WTC11 (cell line): ENCODE measurements at regions not wholly inside any gene's neighbourhood (a gene's known extent, or its start where the extent isn't known, plus 50 kb on each side); places are given as distances from the start of the nearest gene placed in this dataset.

Source experiments
- ATF6 ChIP-seq: sonication (generic); formaldehyde crosslinking; IDR thresholded peaks from 2 replicates; pipeline ENCODE4 v1.8.1; 2023; ENCODE audit warnings: mild to moderate bottlenecking, missing genetic modification reagents
- CTCF ChIP-seq: fragments of 200-600 bp; IDR thresholded peaks from 2 replicates; pipeline ENCODE4 v1.8.0; 2022; ENCODE audit warnings: antibody characterized with exemption
- ELF4 ChIP-seq: sonication (generic); formaldehyde crosslinking; IDR thresholded peaks from 2 replicates; pipeline ENCODE4 v1.8.1; 2022; ENCODE audit warnings: low read depth, mild to moderate bottlenecking, moderate library complexity, missing genetic modification reagents
- FOXK1 ChIP-seq: sonication (generic); formaldehyde crosslinking; IDR thresholded peaks from 2 replicates; pipeline ENCODE4 v1.8.0; 2022; ENCODE audit warnings: mild to moderate bottlenecking, moderate library complexity, missing genetic modification reagents
- NFATC4 ChIP-seq: fragments of 250-450 bp; sonication (Bioruptor Pico); IDR thresholded peaks from 2 replicates; pipeline ENCODE4 v1.9.0; 2021; ENCODE audit warnings: mild to moderate bottlenecking
- NR1H2 ChIP-seq: sonication (generic); formaldehyde crosslinking; IDR thresholded peaks from 2 replicates; pipeline ENCODE4 v1.9.0; 2021; ENCODE audit warnings: mild to moderate bottlenecking, moderate library complexity, missing genetic modification reagents
- SP1 ChIP-seq: sonication (generic); formaldehyde crosslinking; conservative IDR thresholded peaks from 2 replicates; pipeline ENCODE4 v1.8.1; 2022; ENCODE audit warnings: missing genetic modification reagents
- TEAD4 ChIP-seq: sonication (generic); formaldehyde crosslinking; IDR thresholded peaks from 2 replicates; pipeline ENCODE4 v1.8.0; 2022; ENCODE audit warnings: mild to moderate bottlenecking, missing genetic modification reagents
- USF2 ChIP-seq: sonication (generic); formaldehyde crosslinking; IDR thresholded peaks from 2 replicates; pipeline ENCODE4 v1.8.1; 2023; ENCODE audit warnings: mild to moderate bottlenecking, missing genetic modification reagents, moderate library complexity
- ZNF121 ChIP-seq: sonication (generic); formaldehyde crosslinking; IDR thresholded peaks from 2 replicates; pipeline ENCODE4 v1.8.0; 2023; ENCODE audit warnings: missing genetic modification reagents
- ZNF138 ChIP-seq: sonication (generic); formaldehyde crosslinking; conservative IDR thresholded peaks from 2 replicates; pipeline ENCODE4 v1.8.1; 2022; ENCODE audit warnings: mild to moderate bottlenecking, moderate library complexity, missing genetic modification reagents
- ZNF416 ChIP-seq: fragments of 250-450 bp; sonication (Bioruptor Pico); IDR thresholded peaks from 2 replicates; pipeline ENCODE4 v1.9.0; 2021; ENCODE audit warnings: mild to moderate bottlenecking, inconsistent platforms
- ZNF512 ChIP-seq: sonication (generic); formaldehyde crosslinking; IDR thresholded peaks from 2 replicates; pipeline ENCODE4 v1.8.1; 2022; ENCODE audit warnings: missing genetic modification reagents, borderline replicate concordance

- TF ChIP-seq FOXK1 (CRISPR knock-in tag) = no peak
- no peak for TF ChIP-seq CTCF
- no peak for TF ChIP-seq USF2 (CRISPR knock-in tag)
- no peak for TF ChIP-seq ELF4 (CRISPR knock-in tag)
- TF ChIP-seq NR1H2 (CRISPR knock-in tag) = no peak
- TF ChIP-seq TEAD4 (CRISPR knock-in tag) = no peak
- no peak for TF ChIP-seq ZNF512
- no peak for TF ChIP-seq ZNF416 (CRISPR knock-in tag)
- TF ChIP-seq SP1 (CRISPR knock-in tag) = no peak
- TF ChIP-seq ZNF121 (CRISPR knock-in tag) = no peak
- TF ChIP-seq ATF6 (CRISPR knock-in tag) = no peak
- TF ChIP-seq ZNF138 (CRISPR knock-in tag) = no peak
- no peak for TF ChIP-seq NFATC4 (CRISPR knock-in tag)
These were observed 181.8 kb downstream of the AKAIN1 start for GRCh38 chr18:5015213-5015612.
